A673 (cell line): ENCODE measurements at regions not wholly inside any gene's neighbourhood (a gene's known extent, or its start where the extent isn't known, plus 50 kb on each side); places are given as distances from the start of the nearest gene placed in this dataset.

ENCODE experiments used
- EZH2 ChIP-seq: fragments of 200-600 bp; sonication (generic); IDR thresholded peaks from 2 replicates; pipeline ENCODE4 v1.6.1; 2017; ENCODE audit warnings: borderline replicate concordance, low read depth, mild to moderate bottlenecking, mixed read lengths, antibody characterized with exemption, low read length; ENCODE audit not compliant: poor library complexity, severe bottlenecking
- TF ChIP-seq, protein P1 (sequence below): fragments of 300-800, 200-600 bp; sonication (generic); conservative IDR thresholded peaks from 2 replicates; pipeline ENCODE4 v1.5.1; 2017; ENCODE audit warnings: low read depth, mild to moderate bottlenecking, antibody characterized with exemption, low read length, moderate library complexity, mixed read lengths

DNA sequence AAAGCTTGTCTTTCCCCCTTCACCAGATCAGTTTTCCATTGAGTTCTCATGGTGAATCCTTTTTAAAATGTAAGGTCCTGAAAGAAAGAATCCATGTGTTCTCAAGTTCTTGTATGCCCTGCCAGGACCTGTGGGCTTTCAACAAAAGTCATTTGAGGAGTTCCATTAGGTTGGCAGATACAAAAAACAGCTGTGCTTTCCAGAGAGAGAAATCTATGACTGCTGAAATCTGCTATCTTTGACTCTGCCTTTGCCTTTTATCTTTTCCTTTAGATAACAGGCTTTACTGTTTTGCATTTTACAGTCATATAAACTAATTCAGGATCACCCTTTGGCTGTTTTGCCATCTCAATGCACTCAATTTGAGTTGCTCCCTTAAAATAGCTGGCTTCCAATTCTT is 59.7 kb downstream of the CXCR4 start:
- TF ChIP-seq, protein P1, sequence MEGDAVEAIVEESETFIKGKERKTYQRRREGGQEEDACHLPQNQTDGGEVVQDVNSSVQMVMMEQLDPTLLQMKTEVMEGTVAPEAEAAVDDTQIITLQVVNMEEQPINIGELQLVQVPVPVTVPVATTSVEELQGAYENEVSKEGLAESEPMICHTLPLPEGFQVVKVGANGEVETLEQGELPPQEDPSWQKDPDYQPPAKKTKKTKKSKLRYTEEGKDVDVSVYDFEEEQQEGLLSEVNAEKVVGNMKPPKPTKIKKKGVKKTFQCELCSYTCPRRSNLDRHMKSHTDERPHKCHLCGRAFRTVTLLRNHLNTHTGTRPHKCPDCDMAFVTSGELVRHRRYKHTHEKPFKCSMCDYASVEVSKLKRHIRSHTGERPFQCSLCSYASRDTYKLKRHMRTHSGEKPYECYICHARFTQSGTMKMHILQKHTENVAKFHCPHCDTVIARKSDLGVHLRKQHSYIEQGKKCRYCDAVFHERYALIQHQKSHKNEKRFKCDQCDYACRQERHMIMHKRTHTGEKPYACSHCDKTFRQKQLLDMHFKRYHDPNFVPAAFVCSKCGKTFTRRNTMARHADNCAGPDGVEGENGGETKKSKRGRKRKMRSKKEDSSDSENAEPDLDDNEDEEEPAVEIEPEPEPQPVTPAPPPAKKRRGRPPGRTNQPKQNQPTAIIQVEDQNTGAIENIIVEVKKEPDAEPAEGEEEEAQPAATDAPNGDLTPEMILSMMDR: no peak
- TF ChIP-seq EZH2: no peak
